Endothelial cell of umbilical vein (primary cell): ENCODE measurements at regions not wholly inside any gene's neighbourhood (a gene's known extent, or its start where the extent isn't known, plus 50 kb on each side); places are given as distances from the start of the nearest gene placed in this dataset.

Experiments
- BruUV-seq: library from RNA; stranded (reverse); fragments of 400-500 nt; replicated peaks from 2 replicates; lab custom pipeline; 2021; lab: Mats Ljungman, UMichigan
- CTCF ChIA-PET: fragments of 300-600, 350-600 bp; sonication (Branson Sonifier 250); formaldehyde crosslinking; loops from one replicate; lab custom pipeline; 2021; ENCODE audit warnings: antibody characterized with exemption, inconsistent platforms; lab: Charles Lee
- POLR2A ChIA-PET: fragments of 300-600, 350-600 bp; sonication (Branson Sonifier 250); formaldehyde crosslinking; loops from one replicate; lab custom pipeline; 2021; ENCODE audit warnings: antibody characterized with exemption, inconsistent platforms; lab: Charles Lee
- DNase-seq: peaks from one replicate; pipeline ENCODE4 v3.0.0-alpha.2; 2011; ENCODE audit warnings: low read depth, low spot score
- FAIRE-seq: peaks from 2 replicates; lab custom pipeline; 2011; peaks lifted over from hg19 to GRCh38; lab: Jason Lieb, UNC
- H2AFZ ChIP-seq: 2 replicates; pipeline ENCODE4 v1.6.0; 2012; ENCODE audit warnings: low read depth, low read length, control low read depth, inconsistent platforms
- H3K27ac ChIP-seq: 2 replicates; pipeline ENCODE4 v1.5.1; 2011; ENCODE audit warnings: low read depth, mild to moderate bottlenecking, control low read depth, low read length, moderate library complexity; ENCODE audit not compliant: insufficient read depth
- H3K27me3 ChIP-seq, 2 experiments: 2 replicates each; pipeline versions ENCODE4 v1.6.0 to v1.6.1; 2011; ENCODE audit warnings: low read length in 2 of 2, mixed read lengths in 1 of 2; ENCODE audit not compliant: control insufficient read depth in 2 of 2, insufficient read depth in 2 of 2
- H3K36me3 ChIP-seq, 2 experiments: 2 replicates in 1 of 2; 3 replicates in 1 of 2; pipeline ENCODE4 v1.5.1; 2011; ENCODE audit warnings: low read length in 2 of 2, mild to moderate bottlenecking in 1 of 2, moderate library complexity in 1 of 2; ENCODE audit not compliant: control insufficient read depth in 2 of 2, insufficient read depth in 2 of 2; ENCODE audit errors: extremely low read depth in 1 of 2
- H3K4me1 ChIP-seq: 3 replicates; pipeline ENCODE4 v1.5.1; 2011; ENCODE audit warnings: mild to moderate bottlenecking, low read length; ENCODE audit not compliant: control insufficient read depth, insufficient read depth; ENCODE audit errors: extremely low read depth
- H3K4me2 ChIP-seq: 2 replicates; pipeline ENCODE4 v1.6.1; 2011; ENCODE audit warnings: low read length, control low read depth, mixed read lengths; ENCODE audit not compliant: insufficient read depth
- H3K4me3 ChIP-seq, 3 experiments: fragments of 200-600 bp in 1 of 3; sonication (generic), shearing (Covaris generic) in 1 of 3; replicated peaks in 1 of 3; 2 replicates each; pipeline ENCODE4 v1.5.1; 2011 to 2016; ENCODE audit warnings: control low read depth in 3 of 3, low read length in 3 of 3, mild to moderate bottlenecking in 2 of 3, inconsistent platforms in 1 of 3, low read depth in 1 of 3, moderate library complexity in 1 of 3; ENCODE audit not compliant: insufficient read depth in 1 of 3
- H3K79me2 ChIP-seq: 2 replicates; pipeline ENCODE4 v1.6.0; 2012; ENCODE audit warnings: low read length, inconsistent platforms; ENCODE audit not compliant: control insufficient read depth, insufficient read depth
- H3K9ac ChIP-seq: replicated peaks from 2 replicates; pipeline ENCODE3; 2011; ENCODE audit warnings: low read length, control low read depth; ENCODE audit not compliant: insufficient read depth; ENCODE audit errors: extremely low read depth
- H3K9me1 ChIP-seq: replicated peaks from 3 replicates; pipeline ENCODE4 v1.6.0; 2011; ENCODE audit warnings: mild to moderate bottlenecking, low read length; ENCODE audit not compliant: control insufficient read depth, insufficient read depth; ENCODE audit errors: extremely low read depth
- H3K9me3 ChIP-seq: replicated peaks from 2 replicates; pipeline ENCODE4 v1.5.1; 2012; ENCODE audit warnings: low read length, inconsistent platforms; ENCODE audit not compliant: control insufficient read depth, insufficient read depth
- H4K20me1 ChIP-seq: replicated peaks from 2 replicates; pipeline ENCODE3; 2011; ENCODE audit warnings: mild to moderate bottlenecking, low read length; ENCODE audit not compliant: control insufficient read depth, insufficient read depth; ENCODE audit errors: extremely low read depth
- EZH2 ChIP-seq: IDR thresholded peaks from 2 replicates; pipeline ENCODE4 v1.6.1; 2012; ENCODE audit warnings: borderline replicate concordance, low read depth, mild to moderate bottlenecking, moderate library complexity, low read length, inconsistent platforms; ENCODE audit not compliant: severe bottlenecking
- FOS ChIP-seq: IDR thresholded peaks from 2 replicates; pipeline ENCODE4 v1.6.1; 2011; ENCODE audit warnings: mild to moderate bottlenecking, low read length, moderate library complexity, borderline replicate concordance; ENCODE audit not compliant: insufficient read depth
- GATA2 ChIP-seq: IDR thresholded peaks from 2 replicates; pipeline ENCODE4 v1.7.0; 2011; ENCODE audit warnings: low read depth, mild to moderate bottlenecking, moderate library complexity, mixed read lengths, low read length; ENCODE audit not compliant: insufficient read length, insufficient read depth
- JUN ChIP-seq: IDR thresholded peaks from 2 replicates; pipeline ENCODE4 v1.6.1; 2011; ENCODE audit warnings: borderline replicate concordance, low read depth; ENCODE audit not compliant: insufficient read length, insufficient read depth
- MYC ChIP-seq: IDR thresholded peaks from one replicate; pipeline ENCODE4 v1.6.1; 2011; ENCODE audit warnings: mild to moderate bottlenecking, low read depth, low read length
- POLR2A ChIP-seq: IDR thresholded peaks from 2 replicates; pipeline ENCODE4 v1.6.1; 2012; ENCODE audit warnings: low read depth, mild to moderate bottlenecking, control low read depth, low read length
- POLR2AphosphoS5 ChIP-seq: IDR thresholded peaks from 2 replicates; pipeline ENCODE4 v1.6.1; 2012; ENCODE audit warnings: low read depth, mild to moderate bottlenecking, control low read depth, low read length, moderate library complexity; ENCODE audit not compliant: insufficient read depth
- dilution Hi-C: fragments of 300-500 bp; cut with MboI; formaldehyde crosslinking; loops from one replicate; pipeline ENCODE4 v1.15.0; 2019; ENCODE audit warnings: low sequenced_read_pairs; ENCODE audit not compliant: extremely low pct_ligation_motif_present
- intact Hi-C: fragments of 100-400 bp; cut with micrococcal nuclease; formaldehyde crosslinking; loops from one replicate; pipeline ENCODE4 v1.10.0; 2022
- TF ChIP-seq, protein P1 (sequence below), 2 donors: IDR thresholded peaks; 1 replicate in 1 of 2; 2 replicates in 1 of 2; pipeline ENCODE4 v1.5.1; 2011; ENCODE audit warnings: low read length in 2 of 2, mild to moderate bottlenecking in 2 of 2, moderate library complexity in 2 of 2, control low read depth in 1 of 2, inconsistent platforms in 1 of 2, low read depth in 1 of 2; ENCODE audit not compliant: insufficient read depth in 1 of 2; ENCODE audit errors: extremely low read depth in 1 of 2
- TF ChIP-seq, protein P2 (sequence below): IDR thresholded peaks from 2 replicates; pipeline ENCODE4 v1.6.1; 2011; ENCODE audit not compliant: insufficient read depth, insufficient read length

DNA sequence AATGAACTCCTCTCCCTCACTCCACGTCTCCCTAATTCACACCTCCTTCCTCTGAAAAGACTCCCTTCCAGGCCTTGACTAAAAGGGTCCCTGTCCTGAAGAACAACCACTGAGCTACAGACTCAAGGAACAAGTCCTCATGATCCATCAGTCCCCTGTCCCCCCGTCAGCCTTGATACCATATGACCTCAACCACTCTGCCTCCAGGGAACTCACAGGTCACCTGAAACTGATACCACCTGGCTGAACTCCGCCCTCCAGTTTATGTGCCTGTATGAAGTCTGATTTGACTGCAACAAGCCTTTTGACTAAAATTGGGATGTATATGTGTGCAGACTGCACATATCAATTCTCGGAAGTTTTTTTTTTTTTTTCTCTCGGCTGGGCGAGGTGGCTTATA, 88.7 kb downstream of the UGCG start:
- Histone ChIP-seq H3K79me2 (no peaks in the 10 kb centered on the region), H3K27ac (no peak overlapping the region), H3K27me3 (no peaks in the 10 kb centered on the region), H3K9ac (no peak overlapping the region), H3K4me3 (no peak overlapping the region), H3K9me1 (no peaks in the 10 kb centered on the region), H3K9me3 (no peaks in the 10 kb centered on the region), H4K20me1 (no peaks in the 10 kb centered on the region), H3K4me1 (peaks cover 3% of the 10 kb centered on the region), H3K4me2 (no peak overlapping the region), H2AFZ (no peak overlapping the region), H3K36me3 (no peaks in the 10 kb centered on the region)
- dilution Hi-C loops = no loop called here
- ChIA-PET POLR2A (no interaction called here), CTCF (interaction anchor here (0.8 to 2.2 kb wide), 5 partner anchors 8 to 89 kb away, joined by 3 to 9 read pairs (median 6); no protein-coding TSS in a partner anchor)
- no peak for TF ChIP-seq JUN
- no peak for TF ChIP-seq POLR2A
- TF ChIP-seq EZH2 = no peak
- TF ChIP-seq, protein P1, sequence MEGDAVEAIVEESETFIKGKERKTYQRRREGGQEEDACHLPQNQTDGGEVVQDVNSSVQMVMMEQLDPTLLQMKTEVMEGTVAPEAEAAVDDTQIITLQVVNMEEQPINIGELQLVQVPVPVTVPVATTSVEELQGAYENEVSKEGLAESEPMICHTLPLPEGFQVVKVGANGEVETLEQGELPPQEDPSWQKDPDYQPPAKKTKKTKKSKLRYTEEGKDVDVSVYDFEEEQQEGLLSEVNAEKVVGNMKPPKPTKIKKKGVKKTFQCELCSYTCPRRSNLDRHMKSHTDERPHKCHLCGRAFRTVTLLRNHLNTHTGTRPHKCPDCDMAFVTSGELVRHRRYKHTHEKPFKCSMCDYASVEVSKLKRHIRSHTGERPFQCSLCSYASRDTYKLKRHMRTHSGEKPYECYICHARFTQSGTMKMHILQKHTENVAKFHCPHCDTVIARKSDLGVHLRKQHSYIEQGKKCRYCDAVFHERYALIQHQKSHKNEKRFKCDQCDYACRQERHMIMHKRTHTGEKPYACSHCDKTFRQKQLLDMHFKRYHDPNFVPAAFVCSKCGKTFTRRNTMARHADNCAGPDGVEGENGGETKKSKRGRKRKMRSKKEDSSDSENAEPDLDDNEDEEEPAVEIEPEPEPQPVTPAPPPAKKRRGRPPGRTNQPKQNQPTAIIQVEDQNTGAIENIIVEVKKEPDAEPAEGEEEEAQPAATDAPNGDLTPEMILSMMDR (IDR thresholded peaks at IDR 0.05; ENCODE audit: extremely low read depth in 1 of 2, insufficient read depth in 1 of 2, low read depth in 1 of 2, low read length in 2 of 2) = no peak
- TF ChIP-seq POLR2AphosphoS5 = no peak
- TF ChIP-seq GATA2 = no peak
- no peak for TF ChIP-seq FOS
- no peak for TF ChIP-seq MYC
- TF ChIP-seq, protein P2, sequence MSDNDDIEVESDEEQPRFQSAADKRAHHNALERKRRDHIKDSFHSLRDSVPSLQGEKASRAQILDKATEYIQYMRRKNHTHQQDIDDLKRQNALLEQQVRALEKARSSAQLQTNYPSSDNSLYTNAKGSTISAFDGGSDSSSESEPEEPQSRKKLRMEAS = no peak
- FAIRE-seq (no peak), DNase-seq (no peak)
- no TSS peak for BruUV-seq
- intact Hi-C loops = no loop called here
